Upper lobe of left lung (tissue), 6 donors: ENCODE measurements at regions not wholly inside any gene's neighbourhood (a gene's known extent, or its start where the extent isn't known, plus 50 kb on each side); places are given as distances from the start of the nearest gene placed in this dataset.

Source experiments
- ATAC-seq, 2 donors: fragments of 200-7000 bp; cut with Tn5 transposase; one replicate each; pipeline ENCODE4 v1.9.1; 2022; ENCODE audit warnings: mild to moderate bottlenecking in 2 of 2, moderate library complexity in 2 of 2; ENCODE audit not compliant: low FRiP score in 2 of 2
- DNase-seq, 2 donors: peaks; one replicate each; pipeline ENCODE4 v3.0.0-alpha.2; 2019 to 2020
- H3K27ac ChIP-seq, 4 donors: fragments of 200-600 bp; sonication (generic); one replicate each; pipeline ENCODE4 v1.5.1; 2016 to 2019
- H3K27me3 ChIP-seq, 4 donors: fragments of 200-600 bp; sonication (generic); one replicate each; pipeline ENCODE4 v1.5.1; 2017 to 2019
- H3K36me3 ChIP-seq, 4 donors: fragments of 200-600 bp; sonication (generic); one replicate each; pipeline ENCODE4 v1.5.1; 2016 to 2019
- H3K4me1 ChIP-seq, 4 donors: fragments of 200-600 bp; sonication (generic); one replicate each; pipeline ENCODE4 v1.5.1; 2018 to 2019
- H3K4me3 ChIP-seq, 4 donors: fragments of 200-600 bp; sonication (generic); one replicate each; pipeline ENCODE4 v1.5.1; 2017 to 2019; ENCODE audit warnings: mild to moderate bottlenecking in 2 of 4, moderate library complexity in 1 of 4
- H3K9me3 ChIP-seq, 4 donors: fragments of 200-600 bp; sonication (generic); one replicate each; pipeline ENCODE4 v1.5.1; 2018 to 2019
- CTCF ChIP-seq, 6 experiments: fragments of 450-650 bp in 4 of 6; fragments of 200-600 bp in 2 of 6; sonication (generic) in 2 of 6; IDR thresholded peaks; one replicate each; pipeline ENCODE4 v1.5.1; 2016 to 2019; ENCODE audit warnings: antibody characterized with exemption in 6 of 6
- EP300 ChIP-seq, 4 donors: sonication (generic); formaldehyde crosslinking; IDR thresholded peaks; one replicate each; pipeline ENCODE4 v1.5.1; 2017; ENCODE audit warnings: antibody characterized with exemption in 4 of 4, control low read depth in 2 of 4
- POLR2A ChIP-seq, 4 donors: fragments of 450-650 bp; IDR thresholded peaks; one replicate each; pipeline ENCODE4 v1.5.1; 2016 to 2017; ENCODE audit warnings: antibody characterized with exemption in 4 of 4, mild to moderate bottlenecking in 2 of 4
- POLR2AphosphoS5 ChIP-seq, 2 donors: sonication (generic); formaldehyde crosslinking; IDR thresholded peaks; one replicate each; pipeline ENCODE4 v1.5.1; 2017; ENCODE audit warnings: antibody characterized with exemption in 2 of 2
- WGBS, 2 donors: methylation state at CpG; one replicate each; pipeline ENCODE4 v1.1.5; 2017 to 2018; 5-methylcytosine and 5-hydroxymethylcytosine counted together
- donor health status: DM: no; HTN: no; CAD: no; lungs with moderate emphysema.
- donor health status: DM: no; HTN: yes; CAD: no; lungs with severe emphysema.

- H3K27ac ChIP-seq, result peak overlapping the region in 1 of 4 donors; percentile 54
- ATAC-seq, result no peak
Observed at GRCh38 chr17:74011966-74012365, 191.5 kb upstream of the RPL38 start.

GRCh38 chr17:74012465-74012864 is 191.0 kb upstream of the RPL38 start:
- 4 to 11% methylated on average over 6 of the region's 6 CpGs for WGBS, 2 donors
- TF ChIP-seq POLR2A (IDR thresholded peaks at IDR 0.05), result no peak
- TF ChIP-seq CTCF (IDR thresholded peaks at IDR 0.05), result no peak
- TF ChIP-seq EP300 (IDR thresholded peaks at IDR 0.05), result no peak
- TF ChIP-seq POLR2AphosphoS5 (IDR thresholded peaks at IDR 0.05), result no peak
- peaks cover 0 to 11% (median 7%) of the 10 kb centered on the region in 4 donors for H3K4me1 ChIP-seq
- H3K27me3 ChIP-seq, result no peaks in the 10 kb centered on the region
- no peaks in the 10 kb centered on the region for H3K9me3 ChIP-seq
- H3K4me3 ChIP-seq, result no peak overlapping the region
- DNase-seq, result peak in 1 of 2 donors; percentile 25
- no peak overlapping the region for H3K27ac ChIP-seq
- no peak for ATAC-seq
- H3K36me3 ChIP-seq, result no peaks in the 10 kb centered on the region

More at GRCh38 chr17:74011966-74012365, 191.5 kb upstream of the RPL38 start:
- peak in 1 of 2 donors; percentile 24 for DNase-seq
- no peaks in the 10 kb centered on the region for H3K36me3 ChIP-seq
- peaks cover 0 to 11% (median 7%) of the 10 kb centered on the region in 4 donors for H3K4me1 ChIP-seq
- no peaks in the 10 kb centered on the region for H3K27me3 ChIP-seq
- no peak overlapping the region for H3K4me3 ChIP-seq
- TF ChIP-seq POLR2A (IDR thresholded peaks at IDR 0.05), result no peak
- H3K9me3 ChIP-seq, result no peaks in the 10 kb centered on the region
- WGBS, 2 donors, result 8 to 18% methylated on average over 5 to 7 of the region's 7 CpGs

GRCh38 chr17:74015316-74015715 is 188.2 kb upstream of the RPL38 start:
- no peak overlapping the region for H3K4me3 ChIP-seq
- 98 to 100% methylated on average over 2 to 5 of the region's 5 CpGs for WGBS, 2 donors
- H3K36me3 ChIP-seq, result no peaks in the 10 kb centered on the region
- H3K27ac ChIP-seq, result no peak overlapping the region
- no peaks in the 10 kb centered on the region for H3K9me3 ChIP-seq
- TF ChIP-seq POLR2AphosphoS5 (IDR thresholded peaks at IDR 0.05) (no peak), POLR2A (IDR thresholded peaks at IDR 0.05) (no peak), CTCF (IDR thresholded peaks at IDR 0.05) (no peak), EP300 (IDR thresholded peaks at IDR 0.05) (no peak)
- peaks cover 0 to 11% (median 7%) of the 10 kb centered on the region in 4 donors for H3K4me1 ChIP-seq
- no peak for DNase-seq
- H3K27me3 ChIP-seq, result no peaks in the 10 kb centered on the region
- no peak for ATAC-seq

- Histone ChIP-seq H3K4me3 (no peak overlapping the region), H3K9me3 (no peaks in the 10 kb centered on the region), H3K27me3 (no peaks in the 10 kb centered on the region), H3K4me1 (peaks cover 0 to 11% (median 7%) of the 10 kb centered on the region in 4 donors), H3K27ac (no peak overlapping the region), H3K36me3 (no peaks in the 10 kb centered on the region)
- DNase-seq (no peak), ATAC-seq (peak in 1 of 2 donors; percentile 20)
- 75 to 80% methylated on average over 12 of the region's 12 CpGs for WGBS, 2 donors
- TF ChIP-seq EP300 (IDR thresholded peaks at IDR 0.05), result no peak
- no peak for TF ChIP-seq CTCF (IDR thresholded peaks at IDR 0.05)
- TF ChIP-seq POLR2AphosphoS5 (IDR thresholded peaks at IDR 0.05), result no peak
- no peak for TF ChIP-seq POLR2A (IDR thresholded peaks at IDR 0.05)
Observed at GRCh38 chr17:74015990-74016389, 187.5 kb upstream of the RPL38 start.

GRCh38 chr17:74016461-74016860 is 187.0 kb upstream of the RPL38 start:
- Histone ChIP-seq H3K27me3 (no peaks in the 10 kb centered on the region), H3K27ac (no peak overlapping the region), H3K9me3 (no peaks in the 10 kb centered on the region), H3K4me1 (peaks cover 0 to 11% (median 7%) of the 10 kb centered on the region in 4 donors), H3K4me3 (no peak overlapping the region), H3K36me3 (no peaks in the 10 kb centered on the region)
- ATAC-seq (no peak), DNase-seq (no peak)
- 63 to 68% methylated on average over 5 to 8 of the region's 8 CpGs for WGBS, 2 donors
- no peak for TF ChIP-seq POLR2A (IDR thresholded peaks at IDR 0.05)
- no peak for TF ChIP-seq CTCF (IDR thresholded peaks at IDR 0.05)
- no peak for TF ChIP-seq EP300 (IDR thresholded peaks at IDR 0.05)
- no peak for TF ChIP-seq POLR2AphosphoS5 (IDR thresholded peaks at IDR 0.05)
